ENCODE measurements at regions not wholly inside any gene's neighbourhood (a gene's known extent, or its start where the extent isn't known, plus 50 kb on each side); places are given as distances from the start of the nearest gene placed in this dataset.
"Not testable (repeated sequence)": the region's sequence is repeated elsewhere in the genome, so short reads cannot be mapped to it uniquely, and the experiment has no call there.

DNA sequence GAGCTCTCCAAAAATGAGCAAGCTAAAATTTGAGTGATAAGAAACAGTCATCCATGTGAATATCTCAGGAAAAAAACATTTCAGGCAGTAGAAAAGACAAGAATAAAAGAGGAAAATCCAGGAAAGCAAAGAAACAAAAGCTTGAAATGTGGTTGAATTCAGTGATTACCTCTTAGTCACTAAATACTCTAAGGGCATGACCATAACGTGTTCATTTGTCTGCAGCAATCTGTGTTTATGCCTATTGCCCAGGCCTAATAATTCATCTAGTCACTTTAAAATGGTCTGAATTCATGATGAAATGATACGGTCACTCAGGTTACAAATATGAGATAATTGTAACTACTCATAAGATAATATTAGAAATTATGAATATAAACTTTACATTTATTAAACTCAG lies 837.9 kb downstream of the STPG2 start:
- peaks cover 43% of the 10 kb centered on the region for H3K9me3 Mint-ChIP-seq
- DNase-seq (ENCODE audit: low spot score in 2 of 2, unreplicated experiment in 2 of 2), result no peak
- no peak overlapping the region for H3K27ac Mint-ChIP-seq
- peaks cover 6% of the 10 kb centered on the region for H3K36me3 Mint-ChIP-seq
- peaks cover 9% of the 10 kb centered on the region for H3K4me1 Mint-ChIP-seq
- no peak for TF ChIP-seq CTCF (IDR thresholded peaks at IDR 0.05; ENCODE audit: unreplicated experiment)
- no peak overlapping the region for H3K4me3 Mint-ChIP-seq
- H3K27me3 Mint-ChIP-seq (ENCODE audit: low read depth), result no peaks in the 10 kb centered on the region

DNA sequence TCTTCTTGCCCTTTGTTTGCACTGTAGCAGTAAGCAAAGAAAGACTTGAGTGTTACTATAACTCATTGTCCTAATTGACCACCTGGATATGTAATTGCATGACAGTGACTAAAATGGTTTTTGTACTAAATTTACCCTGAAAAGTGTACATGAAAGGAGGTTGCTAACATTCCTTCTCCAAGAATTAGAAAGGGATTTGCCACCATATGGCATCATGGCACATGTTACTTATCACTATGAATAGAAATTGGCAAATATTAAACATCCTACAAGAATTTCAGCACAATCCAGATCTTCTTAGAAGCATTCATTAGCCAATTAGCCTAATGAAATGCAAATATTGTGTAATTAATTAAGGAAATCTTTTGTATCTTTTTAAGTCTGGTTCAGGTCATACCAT lies 834.2 kb downstream of the STPG2 start:
- no peak for DNase-seq (ENCODE audit: low spot score in 2 of 2, unreplicated experiment in 2 of 2)
- no peaks in the 10 kb centered on the region for H3K27me3 Mint-ChIP-seq (ENCODE audit: low read depth)
- H3K27ac Mint-ChIP-seq, result no peak overlapping the region
- no peaks in the 10 kb centered on the region for H3K36me3 Mint-ChIP-seq
- H3K4me1 Mint-ChIP-seq, result peaks cover 9% of the 10 kb centered on the region
- peaks cover 17% of the 10 kb centered on the region for H3K9me3 Mint-ChIP-seq
- H3K4me3 Mint-ChIP-seq, result no peak overlapping the region
- no peak for TF ChIP-seq CTCF (IDR thresholded peaks at IDR 0.05; ENCODE audit: unreplicated experiment)

- Mint-ChIP-seq H3K27ac (no peak overlapping the region), H3K4me1 (no peaks in the 10 kb centered on the region), H3K9me3 (peaks cover 15% of the 10 kb centered on the region), H3K27me3 (ENCODE audit: low read depth) (no peaks in the 10 kb centered on the region), H3K4me3 (no peak overlapping the region), H3K36me3 (no peaks in the 10 kb centered on the region)
- no peak for TF ChIP-seq CTCF (IDR thresholded peaks at IDR 0.05; ENCODE audit: unreplicated experiment)
- DNase-seq (ENCODE audit: low spot score in 2 of 2, unreplicated experiment in 2 of 2), result no peak
Measured at GRCh38 chr4:97317201-97317600, 826.1 kb downstream of the STPG2 start.

GRCh38 chr4:97317671-97318070 lies 825.6 kb downstream of the STPG2 start:
- Mint-ChIP-seq H3K4me1 (no peaks in the 10 kb centered on the region), H3K27ac (no peak overlapping the region), H3K9me3 (peaks cover 17% of the 10 kb centered on the region), H3K4me3 (no peak overlapping the region), H3K27me3 (ENCODE audit: low read depth) (no peaks in the 10 kb centered on the region), H3K36me3 (no peaks in the 10 kb centered on the region)
- DNase-seq (ENCODE audit: low spot score in 2 of 2, unreplicated experiment in 2 of 2), result no peak
- no peak for TF ChIP-seq CTCF (IDR thresholded peaks at IDR 0.05; ENCODE audit: unreplicated experiment)

GRCh38 chr4:97325751-97326150 lies 817.5 kb downstream of the STPG2 start:
- H3K27ac Mint-ChIP-seq; H3K4me3 Mint-ChIP-seq; H3K27me3 Mint-ChIP-seq (ENCODE audit: low read depth); DNase-seq (ENCODE audit: low spot score in 2 of 2, unreplicated experiment in 2 of 2): not testable (repeated sequence)
- Mint-ChIP-seq H3K36me3 (peaks cover 11% of the 10 kb centered on the region), H3K9me3 (peaks cover 22% of the 10 kb centered on the region), H3K4me1 (peaks cover 12% of the 10 kb centered on the region)

- Mint-ChIP-seq H3K27ac (no peak overlapping the region), H3K4me1 (peaks cover 24% of the 10 kb centered on the region), H3K4me3 (no peak overlapping the region), H3K36me3 (peaks cover 7% of the 10 kb centered on the region), H3K27me3 (ENCODE audit: low read depth) (no peaks in the 10 kb centered on the region), H3K9me3 (peaks cover 12% of the 10 kb centered on the region)
- TF ChIP-seq CTCF (IDR thresholded peaks at IDR 0.05; ENCODE audit: unreplicated experiment), result no peak
- DNase-seq (ENCODE audit: low spot score in 2 of 2, unreplicated experiment in 2 of 2), result no peak
Measured at GRCh38 chr4:97330917-97331316, 812.4 kb downstream of the STPG2 start.

All from mesothelial cell of epicardium (in vitro differentiated cells).